ENCODE measurements at regions not wholly inside any gene's neighbourhood (a gene's known extent, or its start where the extent isn't known, plus 50 kb on each side); places are given as distances from the start of the nearest gene placed in this dataset.

DNA sequence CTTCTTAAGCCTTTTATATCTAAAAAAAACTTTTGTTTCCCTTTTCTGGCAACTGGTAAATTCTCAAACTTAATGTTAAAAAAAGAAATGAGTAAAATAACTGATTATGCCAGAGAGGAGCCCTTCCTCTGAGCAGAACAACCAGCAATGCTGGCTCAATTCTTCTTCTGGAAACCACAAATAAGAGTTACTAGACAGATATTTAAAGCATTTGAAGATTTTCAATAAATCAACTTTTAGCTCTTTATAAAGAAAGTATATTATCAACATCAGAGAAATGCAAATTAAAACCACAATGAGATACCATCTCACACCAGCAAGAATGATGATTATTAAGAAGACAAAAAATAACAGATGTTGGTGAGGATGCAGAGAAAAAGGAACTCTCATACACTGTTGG, 61.1 kb upstream of the TCF21 start:
- CTCF ChIA-PET: no interaction called here

DNA sequence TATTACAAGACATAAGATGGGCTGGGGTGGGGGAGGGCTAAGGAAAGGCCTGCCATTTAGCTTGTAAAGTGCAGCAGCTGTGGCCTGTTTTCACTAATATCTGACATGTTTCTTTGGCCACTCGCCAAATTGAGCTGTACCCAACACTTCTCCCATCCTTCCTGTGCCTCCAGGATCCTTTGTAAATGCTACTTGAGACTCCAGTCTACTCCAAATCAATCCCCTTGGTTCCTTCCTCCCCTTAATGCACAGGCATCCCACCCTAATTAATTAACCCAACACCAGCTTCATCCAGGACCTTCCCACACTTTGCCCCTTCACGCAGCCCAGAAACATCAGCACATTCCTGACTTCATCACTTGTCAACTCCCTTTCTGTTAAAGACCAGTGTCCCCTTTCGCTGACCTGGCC, 55.0 kb upstream of the TCF21 start:
- peaks cover 0 to 4% of the 10 kb centered on the region in 2 experiments for H3K27me3 ChIP-seq (ENCODE audit: control insufficient read depth in 1 of 2, insufficient read depth in 2 of 2, low read length in 2 of 2)
- no peak for ATAC-seq (ENCODE audit: poor library complexity)
- H3K4me1 Mint-ChIP-seq (ENCODE audit: low read depth): no peaks in the 10 kb centered on the region
- POLR2A ChIA-PET: no interaction called here
- peaks cover 53% of the 10 kb centered on the region for H3K27me3 Mint-ChIP-seq
- CTCF ChIA-PET: no interaction called here
- DNase-seq: no peak
- H3K9me3 Mint-ChIP-seq: no peaks in the 10 kb centered on the region
- H3K4me3 ChIP-seq (ENCODE audit: low read length): no peak overlapping the region
- H3K4me3 Mint-ChIP-seq: no peak overlapping the region
- TF ChIP-seq, protein P1, sequence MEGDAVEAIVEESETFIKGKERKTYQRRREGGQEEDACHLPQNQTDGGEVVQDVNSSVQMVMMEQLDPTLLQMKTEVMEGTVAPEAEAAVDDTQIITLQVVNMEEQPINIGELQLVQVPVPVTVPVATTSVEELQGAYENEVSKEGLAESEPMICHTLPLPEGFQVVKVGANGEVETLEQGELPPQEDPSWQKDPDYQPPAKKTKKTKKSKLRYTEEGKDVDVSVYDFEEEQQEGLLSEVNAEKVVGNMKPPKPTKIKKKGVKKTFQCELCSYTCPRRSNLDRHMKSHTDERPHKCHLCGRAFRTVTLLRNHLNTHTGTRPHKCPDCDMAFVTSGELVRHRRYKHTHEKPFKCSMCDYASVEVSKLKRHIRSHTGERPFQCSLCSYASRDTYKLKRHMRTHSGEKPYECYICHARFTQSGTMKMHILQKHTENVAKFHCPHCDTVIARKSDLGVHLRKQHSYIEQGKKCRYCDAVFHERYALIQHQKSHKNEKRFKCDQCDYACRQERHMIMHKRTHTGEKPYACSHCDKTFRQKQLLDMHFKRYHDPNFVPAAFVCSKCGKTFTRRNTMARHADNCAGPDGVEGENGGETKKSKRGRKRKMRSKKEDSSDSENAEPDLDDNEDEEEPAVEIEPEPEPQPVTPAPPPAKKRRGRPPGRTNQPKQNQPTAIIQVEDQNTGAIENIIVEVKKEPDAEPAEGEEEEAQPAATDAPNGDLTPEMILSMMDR (IDR thresholded peaks at IDR 0.05): no peak
- H3K4me1 ChIP-seq (ENCODE audit: insufficient read depth, low read length): peaks cover 4% of the 10 kb centered on the region
- H3K27ac Mint-ChIP-seq: no peak overlapping the region
- H3K9me3 ChIP-seq (ENCODE audit: control insufficient read depth in 1 of 2, insufficient read depth in 1 of 2, low read length in 2 of 2): no peaks in the 10 kb centered on the region
- intact Hi-C loops (cut with DNase I, micrococcal nuclease): no loop called here
- H3K36me3 Mint-ChIP-seq (ENCODE audit: low read depth): no peaks in the 10 kb centered on the region
- no peaks in the 10 kb centered on the region for H3K36me3 ChIP-seq (ENCODE audit: insufficient read depth, low read length)
- no peak overlapping the region for H3K27ac ChIP-seq (ENCODE audit: low read depth in 1 of 2, low read length in 2 of 2)

More for the DNA sequence above, 61.1 kb upstream of the TCF21 start:
- Mint-ChIP-seq H3K9me3 (peaks cover 3% of the 10 kb centered on the region), H3K4me3 (no peak overlapping the region), H3K4me1 (ENCODE audit: low read depth) (no peaks in the 10 kb centered on the region), H3K36me3 (ENCODE audit: low read depth) (no peaks in the 10 kb centered on the region), H3K27me3 (peaks cover 39% of the 10 kb centered on the region), H3K27ac (no peak overlapping the region)
- Histone ChIP-seq H3K27me3 (ENCODE audit: control insufficient read depth in 1 of 2, insufficient read depth in 2 of 2, low read length in 2 of 2) (peaks cover 0 to 9% of the 10 kb centered on the region in 2 experiments), H3K4me3 (ENCODE audit: low read length) (no peak overlapping the region), H3K9me3 (ENCODE audit: control insufficient read depth in 1 of 2, insufficient read depth in 1 of 2, low read length in 2 of 2) (no peaks in the 10 kb centered on the region), H3K4me1 (ENCODE audit: insufficient read depth, low read length) (no peaks in the 10 kb centered on the region), H3K27ac (ENCODE audit: low read depth in 1 of 2, low read length in 2 of 2) (no peak overlapping the region), H3K36me3 (ENCODE audit: insufficient read depth, low read length) (no peaks in the 10 kb centered on the region)
- ATAC-seq (ENCODE audit: poor library complexity): no peak
- intact Hi-C loops (cut with DNase I, micrococcal nuclease): no loop called here
- TF ChIP-seq, protein P1 (IDR thresholded peaks at IDR 0.05): no peak
- POLR2A ChIA-PET: no interaction called here
- DNase-seq: no peak

DNA sequence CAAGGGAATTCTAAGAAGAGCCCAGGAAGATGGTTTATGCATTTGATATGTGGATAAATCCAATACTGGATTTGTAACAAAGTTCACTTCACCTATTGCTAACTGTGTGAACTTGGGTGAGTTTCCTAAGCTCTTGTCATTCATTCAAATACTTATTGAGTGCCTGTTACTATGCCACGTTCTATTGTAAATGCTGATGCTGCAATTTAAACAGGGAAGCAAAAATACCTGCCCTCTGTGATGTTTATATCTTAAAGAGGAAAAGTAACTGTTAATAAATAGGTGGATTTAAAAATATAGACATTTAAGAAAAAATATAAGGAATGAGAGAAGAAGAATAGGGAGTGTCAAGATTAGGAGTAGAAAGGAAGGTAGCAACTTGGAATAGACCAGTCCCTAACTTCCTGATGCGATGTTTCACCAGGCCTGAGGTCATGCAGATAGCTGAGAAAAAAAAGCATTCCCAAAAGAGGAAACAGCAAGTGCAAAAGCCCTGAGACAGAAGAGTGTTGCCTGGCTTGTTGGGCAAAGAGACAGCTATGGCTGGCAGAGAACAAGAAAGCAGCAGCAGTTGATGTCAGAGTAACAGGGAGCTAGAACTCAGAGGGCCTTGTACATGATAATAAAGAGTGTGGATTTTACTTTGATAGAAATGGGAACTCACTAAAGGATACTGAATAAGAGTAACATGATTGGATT, 54.3 kb upstream of the TCF21 start:
- H3K4me1 ChIP-seq (ENCODE audit: insufficient read depth, low read length): peaks cover 4% of the 10 kb centered on the region
- no peaks in the 10 kb centered on the region for H3K36me3 Mint-ChIP-seq (ENCODE audit: low read depth)

More for the DNA sequence above, 54.3 kb upstream of the TCF21 start:
- ATAC-seq (ENCODE audit: poor library complexity): no peak
- TF ChIP-seq, protein P1 (IDR thresholded peaks at IDR 0.05): no peak
- Mint-ChIP-seq H3K27me3 (peaks cover 59% of the 10 kb centered on the region), H3K4me1 (ENCODE audit: low read depth) (no peaks in the 10 kb centered on the region), H3K4me3 (no peak overlapping the region), H3K27ac (no peak overlapping the region), H3K9me3 (no peaks in the 10 kb centered on the region)
- intact Hi-C loops (cut with DNase I, micrococcal nuclease): loop anchor here in 1 of 2 experiments (5.0 kb wide), 1 partner anchor 83 kb away; no protein-coding TSS in a partner anchor
- H3K36me3 ChIP-seq (ENCODE audit: insufficient read depth, low read length): no peaks in the 10 kb centered on the region
- no peak for DNase-seq
- CTCF ChIA-PET: no interaction called here
- H3K27ac ChIP-seq (ENCODE audit: low read depth in 1 of 2, low read length in 2 of 2): no peak overlapping the region
- H3K4me3 ChIP-seq (ENCODE audit: low read length): no peak overlapping the region
- peaks cover 0 to 4% of the 10 kb centered on the region in 2 experiments for H3K27me3 ChIP-seq (ENCODE audit: control insufficient read depth in 1 of 2, insufficient read depth in 2 of 2, low read length in 2 of 2)
- POLR2A ChIA-PET: no interaction called here
- no peaks in the 10 kb centered on the region for H3K9me3 ChIP-seq (ENCODE audit: control insufficient read depth in 1 of 2, insufficient read depth in 1 of 2, low read length in 2 of 2)
